Heart right ventricle (tissue), 16 donors: ENCODE measurements at regions not wholly inside any gene's neighbourhood (a gene's known extent, or its start where the extent isn't known, plus 50 kb on each side); places are given as distances from the start of the nearest gene placed in this dataset.

Experiments
- ATAC-seq, 8 donors: fragments of 200-7000 bp; cut with Tn5 transposase; one replicate each; pipeline ENCODE4 v1.9.1; 2020; ENCODE audit warnings: mild to moderate bottlenecking in 8 of 8, moderate library complexity in 8 of 8, moderate number of reproducible peaks in 1 of 8
- DNase-seq, 2 donors: peaks; one replicate each; pipeline ENCODE4 v3.0.0-alpha.2; 2020
- H3K27ac ChIP-seq, 10 donors: fragments of 200-600 bp; sonication (generic) in 2 of 10; one replicate each; pipeline versions ENCODE4 v1.5.0 to v1.8.0; 2020 to 2022; ENCODE audit warnings: mild to moderate bottlenecking in 3 of 10
- H3K27me3 ChIP-seq, 7 donors: fragments of 200-600 bp; one replicate each; pipeline ENCODE4 v1.8.0; 2021 to 2022; ENCODE audit warnings: mild to moderate bottlenecking in 2 of 7
- H3K36me3 ChIP-seq, 9 donors: fragments of 200-600 bp; sonication (generic) in 1 of 9; one replicate each; pipeline versions ENCODE4 v1.5.0 to v1.8.0; 2020 to 2022; ENCODE audit warnings: mild to moderate bottlenecking in 2 of 9
- H3K4me1 ChIP-seq, 9 donors: fragments of 200-600 bp; sonication (generic) in 1 of 9; one replicate each; pipeline versions ENCODE4 v1.5.0 to v1.8.0; 2020 to 2022; ENCODE audit warnings: mild to moderate bottlenecking in 4 of 9
- H3K4me3 ChIP-seq, 10 donors: fragments of 200-600 bp; sonication (generic) in 2 of 10; one replicate each; pipeline versions ENCODE4 v1.5.0 to v1.8.0; 2020 to 2022; ENCODE audit warnings: mild to moderate bottlenecking in 7 of 10, moderate library complexity in 2 of 10
- H3K9me3 ChIP-seq, 11 donors: fragments of 200-600 bp in 10 of 11; sonication (generic) in 2 of 11; one replicate each; pipeline versions ENCODE4 v1.5.0 to v1.8.0; 2013 to 2022; ENCODE audit warnings: mild to moderate bottlenecking in 2 of 11, control low read depth in 1 of 11, moderate library complexity in 1 of 11
- CTCF ChIP-seq, 9 donors: fragments of 200-600 bp; sonication (generic) in 2 of 9; IDR thresholded peaks; one replicate each; pipeline versions ENCODE4 v1.5.0 to v1.8.0; 2021 to 2022; ENCODE audit warnings: antibody characterized with exemption in 9 of 9, mild to moderate bottlenecking in 5 of 9, moderate library complexity in 1 of 9
- WGBS, 2 donors: extraction: QIAGEN DNeasy Blood & Tissue Kit; methylation state at CpG; one replicate each; pipeline ENCODE4 v1.1.7; 2013; ENCODE audit warnings: inconsistent platforms in 1 of 2; 5-methylcytosine and 5-hydroxymethylcytosine counted together
- intact Hi-C, 10 donors: fragments of 100-400 bp; cut with DNase I; formaldehyde crosslinking; loops; one replicate each; pipeline versions ENCODE4 v1.11.1 to v1.14.2; 2022
- donor health status: Arrhythmogenic right ventricular cardiomyopathy.
- donor health status: ischemic (EF 13 %, LVEDD 7.1; RV severe dilation, severe dysfunction).
- donor health status: healthy with polysubstance abuse.
- donor health status: DM: no; HTN: yes; CAD: no.
- donor health status: DM: no; HTN: no; CAD: no.
- donor health status: ischemic (EF 25% LVEDD 6.9; RV normal size, moderate dysfunction).
- donor health status: ischemic (EF 25% LVEDD 5.7; RV mildly dilated, moderate dysfunction).
- donor health status: healthy.
- donor health status: DM: yes; HTN: yes; CAD: no.
- donor health status: Ischemic cardiomyopathy.
- donor health status: ischemic (EF 35%, LVEDD 5.7; RV mildly dilated, moderate dysfunction).
- donor health status: nonischemic (EF 11% LVEDD 7.7; RV severe dilation, severe dysfunction).
- donor health status: DM: yes; HTN: yes; CAD: no.
- donor health status: PGD.
- donor health status: ischemic (EF 29% LVEDD 5.4; RV normal size, mild dysfunction).
- donor health status: nonischemic (EF 23%, LVEDD 6.1; RV moderate dilation, normal function).

DNA sequence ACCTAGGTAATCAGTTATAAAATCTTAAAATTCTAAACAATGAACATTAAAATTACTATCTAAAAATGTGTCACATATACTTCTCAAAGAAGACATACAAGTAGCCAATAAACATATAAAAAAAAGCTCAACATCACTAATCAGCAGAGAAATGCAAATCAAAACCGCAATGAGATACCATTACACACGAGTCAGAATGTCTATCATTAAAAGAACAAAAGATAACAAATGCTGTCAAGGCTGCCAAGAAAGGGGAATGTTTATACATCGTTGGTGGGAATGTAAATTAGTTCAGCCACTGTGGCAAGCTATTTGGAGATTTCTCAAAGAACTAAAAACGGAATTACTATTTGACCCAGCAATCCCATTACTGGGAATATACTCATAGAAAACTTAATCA lies 310.3 kb upstream of the EDNRB start:
- no peaks in the 10 kb centered on the region for H3K4me1 ChIP-seq
- H3K9me3 ChIP-seq: no peaks in the 10 kb centered on the region
- intact Hi-C loops: no loop called here
- no peak for DNase-seq
- 42 to 53% methylated on average over 4 of the region's 4 CpGs for WGBS, 2 donors
- no peaks in the 10 kb centered on the region for H3K27me3 ChIP-seq
- ATAC-seq: no peak
- TF ChIP-seq CTCF (IDR thresholded peaks at IDR 0.05): no peak
- H3K36me3 ChIP-seq: no peaks in the 10 kb centered on the region
- H3K4me3 ChIP-seq: no peak overlapping the region
- H3K27ac ChIP-seq: no peak overlapping the region

DNA sequence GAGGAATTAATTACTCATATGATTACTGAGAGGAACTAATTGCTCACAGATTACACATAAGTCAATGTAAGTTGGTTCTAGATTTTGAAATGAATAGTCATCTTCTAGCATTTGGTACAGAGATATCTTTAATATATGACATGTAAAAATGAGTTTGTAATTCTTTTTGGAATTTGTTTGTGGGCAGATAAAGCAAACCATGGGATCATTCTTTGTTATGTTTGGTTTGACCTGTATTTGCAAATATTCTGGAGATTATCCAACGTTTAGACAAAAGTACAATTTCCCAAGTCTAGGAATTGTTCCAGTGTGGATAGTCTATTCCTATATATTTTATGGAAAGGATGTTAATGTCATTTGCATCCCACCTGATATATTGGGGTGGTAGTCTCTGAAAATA lies 309.6 kb upstream of the EDNRB start:
- no peaks in the 10 kb centered on the region for H3K9me3 ChIP-seq
- no peaks in the 10 kb centered on the region for H3K4me1 ChIP-seq
- H3K36me3 ChIP-seq: no peaks in the 10 kb centered on the region
- DNase-seq: no peak
- intact Hi-C loops: no loop called here
- ATAC-seq: no peak
- 50 to 87% methylated on average over 1 of the region's 1 CpG for WGBS, 2 donors
- TF ChIP-seq CTCF (IDR thresholded peaks at IDR 0.05): no peak
- H3K4me3 ChIP-seq: no peak overlapping the region
- H3K27me3 ChIP-seq: no peaks in the 10 kb centered on the region
- H3K27ac ChIP-seq: no peak overlapping the region

DNA sequence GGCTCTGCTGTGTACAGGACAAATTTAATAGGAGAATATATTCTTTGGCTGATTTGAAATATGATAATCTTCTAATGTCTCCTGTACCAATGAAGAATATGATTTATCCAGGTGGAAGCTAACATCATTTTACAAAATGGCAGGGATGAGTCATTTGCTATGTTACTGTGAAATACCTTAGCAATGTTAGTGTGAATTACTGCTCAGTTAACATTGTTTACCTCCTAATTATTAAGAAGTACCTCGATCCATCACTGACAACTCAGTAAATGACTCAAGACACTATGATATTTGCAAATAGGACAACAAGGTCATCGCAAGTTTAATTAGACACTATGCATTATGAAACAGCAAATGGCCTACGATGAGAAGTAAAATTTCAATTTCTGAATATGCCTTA lies 309.1 kb upstream of the EDNRB start:
- no peaks in the 10 kb centered on the region for H3K36me3 ChIP-seq
- no peaks in the 10 kb centered on the region for H3K27me3 ChIP-seq
- H3K4me3 ChIP-seq: no peak overlapping the region
- intact Hi-C loops: no loop called here
- no peaks in the 10 kb centered on the region for H3K9me3 ChIP-seq
- H3K27ac ChIP-seq: no peak overlapping the region
- DNase-seq (no peak), ATAC-seq (no peak)
- WGBS, 2 donors: 81 to 85% methylated on average over 3 of the region's 3 CpGs
- no peak for TF ChIP-seq CTCF (IDR thresholded peaks at IDR 0.05)
- no peaks in the 10 kb centered on the region for H3K4me1 ChIP-seq

- Histone ChIP-seq H3K4me3 (no peak overlapping the region), H3K4me1 (no peaks in the 10 kb centered on the region), H3K27ac (no peak overlapping the region), H3K9me3 (no peaks in the 10 kb centered on the region), H3K27me3 (peaks cover 0 to 8% (median 0%) of the 10 kb centered on the region in 7 donors), H3K36me3 (no peaks in the 10 kb centered on the region)
- ATAC-seq: no peak
- intact Hi-C loops: no loop called here
- TF ChIP-seq CTCF (IDR thresholded peaks at IDR 0.05): no peak
- DNase-seq: no peak
- 55 to 58% methylated on average over 4 of the region's 4 CpGs for WGBS, 2 donors
Measured at GRCh38 chr13:78215458-78216108, 297.0 kb upstream of the EDNRB start.
